ENCODE measurements at regions not wholly inside any gene's neighbourhood (a gene's known extent, or its start where the extent isn't known, plus 50 kb on each side); places are given as distances from the start of the nearest gene placed in this dataset.

DNA sequence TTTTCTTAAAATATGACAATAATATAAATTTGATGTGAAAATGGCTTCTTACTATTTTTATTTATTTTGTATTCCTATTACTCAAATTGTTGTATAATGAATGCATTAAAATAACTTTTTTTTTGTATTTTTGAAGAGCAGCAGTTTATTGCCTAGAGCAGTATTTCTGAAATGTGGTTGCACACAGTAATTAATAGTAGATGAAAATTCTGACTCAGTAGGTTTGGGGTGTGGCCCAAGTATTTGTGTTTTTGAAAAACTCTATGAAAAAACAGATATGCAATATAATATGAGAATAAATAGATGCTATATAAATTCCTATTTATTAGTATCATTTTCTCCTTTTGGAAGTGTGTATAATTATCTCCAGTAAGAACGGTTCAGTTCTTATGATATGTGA lies 2225.3 kb upstream of the C9orf72 start:
- no peak for DNase-seq (ENCODE audit: low read depth in 2 of 2)

GRCh38 chr9:29799227-29799626 lies 2225.9 kb upstream of the C9orf72 start:
- no peak for DNase-seq (ENCODE audit: low read depth in 2 of 2)

GRCh38 chr9:29800821-29801220 lies 2227.5 kb upstream of the C9orf72 start:
- DNase-seq (ENCODE audit: low read depth in 2 of 2) = no peak

- DNase-seq (ENCODE audit: low read depth in 2 of 2) = no peak
Measured at GRCh38 chr9:29802454-29802853, 2229.2 kb upstream of the C9orf72 start.

- DNase-seq (ENCODE audit: low read depth in 2 of 2) = no peak
Measured at GRCh38 chr9:29806937-29807618, 2233.8 kb upstream of the C9orf72 start.

DNA sequence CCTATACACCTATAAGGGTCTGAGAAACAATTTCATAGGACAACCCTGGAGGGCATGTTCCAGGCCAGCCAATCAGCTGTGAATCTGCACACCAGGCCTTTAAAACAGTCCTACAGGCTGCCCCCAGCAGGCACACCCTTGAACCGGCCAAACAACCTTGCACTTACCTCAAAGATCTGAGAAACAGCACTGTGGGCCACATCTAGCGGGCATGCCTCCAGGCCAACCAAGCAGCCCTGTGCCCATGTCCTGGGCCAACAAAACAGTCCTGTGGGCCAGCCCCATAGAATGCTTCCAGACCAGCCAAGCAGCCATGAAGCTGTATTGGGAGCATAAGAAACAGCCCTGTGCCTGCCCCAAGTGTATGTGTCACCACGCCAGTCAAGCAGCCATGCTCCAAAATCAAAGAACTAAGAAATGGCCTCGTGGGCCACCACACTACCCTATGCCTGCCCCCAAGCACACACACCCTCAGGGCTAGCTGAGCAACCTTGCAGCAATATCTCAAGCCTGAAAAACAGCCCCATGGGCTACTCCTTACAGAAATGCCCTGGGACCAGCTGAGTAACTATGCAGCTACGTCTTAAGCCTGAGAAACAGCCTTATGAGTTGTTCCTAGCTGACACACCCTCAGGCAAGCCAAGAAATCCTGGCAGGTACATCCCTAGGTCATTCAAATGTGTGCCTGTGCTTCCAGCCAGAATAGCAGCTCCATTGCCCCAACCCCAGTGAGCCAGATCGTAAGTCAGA lies 2243.8 kb upstream of the C9orf72 start:
- no peak for DNase-seq (ENCODE audit: low read depth in 2 of 2)

GRCh38 chr9:29822458-29822857 lies 2249.2 kb upstream of the C9orf72 start:
- DNase-seq (ENCODE audit: low read depth in 2 of 2) = no peak

DNA sequence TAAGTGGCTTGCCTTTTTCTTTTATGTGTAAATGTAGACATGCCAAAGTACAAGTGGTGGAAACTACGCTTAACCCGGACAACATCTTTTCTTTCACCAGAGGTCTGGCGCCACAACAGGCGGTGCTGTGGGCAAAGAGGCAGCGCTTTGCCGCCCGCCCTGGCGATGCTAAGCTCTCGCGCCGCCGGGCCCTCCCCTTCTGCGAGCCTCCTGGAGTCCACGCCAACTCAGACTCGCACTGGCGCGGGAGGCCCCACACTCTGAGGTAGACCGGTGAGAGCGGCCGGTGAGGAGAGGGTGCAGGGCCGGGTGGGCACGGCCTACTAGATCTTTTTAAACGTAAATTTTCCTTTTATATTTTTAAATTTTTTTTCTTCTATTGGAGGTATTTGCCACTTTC lies 2253.1 kb upstream of the C9orf72 start:
- DNase-seq (ENCODE audit: low read depth in 2 of 2) = no peak

DNA sequence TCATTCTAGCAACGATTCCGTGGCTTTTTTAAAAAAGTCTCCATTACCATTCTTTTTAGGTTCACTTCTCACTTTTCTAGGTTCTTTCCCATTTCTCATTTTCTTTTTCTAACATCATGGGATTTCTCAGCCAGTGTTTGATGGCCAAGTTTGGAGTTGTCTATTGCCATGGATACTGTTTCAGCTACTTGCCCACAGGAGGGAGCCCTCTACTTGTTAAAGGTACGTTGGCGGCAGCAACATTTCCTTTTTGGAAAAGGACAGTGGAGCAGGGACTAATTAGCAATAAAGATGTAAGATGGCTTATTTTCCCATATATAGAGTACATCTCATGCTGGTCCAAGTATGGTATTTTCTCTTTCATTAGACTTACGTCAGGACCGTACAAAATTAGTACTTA lies 2257.5 kb upstream of the C9orf72 start:
- DNase-seq (ENCODE audit: low read depth in 2 of 2) = peak in 1 of 2 experiments; percentile 3

- DNase-seq (ENCODE audit: low read depth in 2 of 2) = no peak
Measured at GRCh38 chr9:29838491-29839020, 2265.3 kb upstream of the C9orf72 start.

DNA sequence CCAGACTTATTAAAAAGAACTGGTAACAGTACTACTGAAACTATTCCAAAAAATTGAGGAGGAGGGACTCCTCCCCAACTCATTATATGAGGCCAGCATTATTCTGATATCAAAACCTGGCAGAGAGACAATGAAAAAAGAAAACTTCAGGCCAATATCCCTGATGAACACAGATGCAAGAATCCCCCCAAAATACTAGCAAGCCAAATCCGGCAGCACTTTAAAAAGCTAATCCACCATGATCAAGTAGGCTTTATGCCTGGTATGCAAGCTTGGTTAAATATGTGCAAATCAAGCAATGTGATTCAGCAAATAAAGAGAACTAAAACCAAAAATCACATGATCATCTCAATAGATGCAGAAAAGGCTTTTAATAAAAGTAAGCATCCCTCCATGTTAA lies 2271.0 kb upstream of the C9orf72 start:
- no peak for DNase-seq (ENCODE audit: low read depth in 2 of 2)

DNA sequence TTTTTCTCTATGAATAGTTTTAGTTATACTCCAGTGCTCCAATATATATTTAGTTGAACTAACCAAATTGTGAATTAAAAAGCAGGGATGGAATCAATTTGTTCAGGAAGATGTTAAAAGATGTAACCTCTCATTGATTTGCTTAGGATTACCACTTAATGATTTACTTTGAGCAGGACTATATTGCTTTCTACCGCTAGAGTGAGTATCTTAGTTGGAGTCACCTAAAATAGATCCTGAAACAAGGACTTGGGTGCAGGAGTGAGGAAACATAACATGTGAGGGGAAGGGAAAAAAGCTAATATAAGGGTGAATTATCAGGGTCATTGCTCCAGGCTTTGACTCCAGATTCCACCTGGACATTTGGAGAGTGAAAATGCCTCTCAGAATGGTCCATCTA lies 2277.4 kb upstream of the C9orf72 start:
- DNase-seq (ENCODE audit: low read depth in 2 of 2) = no peak

DNA sequence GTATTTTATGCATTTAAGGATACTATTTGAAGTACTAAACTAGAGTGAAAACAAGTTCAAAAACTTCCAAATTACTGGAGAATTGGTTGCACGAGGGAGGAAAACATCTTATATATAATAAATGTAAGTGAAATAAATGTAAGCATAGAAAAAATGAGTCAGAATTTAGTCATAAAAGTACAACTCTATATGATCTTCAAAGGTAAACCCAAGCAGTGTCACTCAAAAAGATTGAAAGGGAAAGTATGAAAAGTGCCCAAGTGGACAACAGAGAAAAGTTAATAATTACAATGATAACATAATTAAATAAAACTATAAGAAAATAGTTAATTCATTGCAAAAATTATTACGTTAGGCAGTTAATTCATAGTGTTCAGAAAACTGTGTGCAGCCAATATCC lies 2288.5 kb upstream of the C9orf72 start:
- no peak for DNase-seq (ENCODE audit: low read depth in 2 of 2)

- no peak for DNase-seq (ENCODE audit: low read depth in 2 of 2)
Measured at GRCh38 chr9:29865764-29866313, 2292.6 kb upstream of the C9orf72 start.

DNA sequence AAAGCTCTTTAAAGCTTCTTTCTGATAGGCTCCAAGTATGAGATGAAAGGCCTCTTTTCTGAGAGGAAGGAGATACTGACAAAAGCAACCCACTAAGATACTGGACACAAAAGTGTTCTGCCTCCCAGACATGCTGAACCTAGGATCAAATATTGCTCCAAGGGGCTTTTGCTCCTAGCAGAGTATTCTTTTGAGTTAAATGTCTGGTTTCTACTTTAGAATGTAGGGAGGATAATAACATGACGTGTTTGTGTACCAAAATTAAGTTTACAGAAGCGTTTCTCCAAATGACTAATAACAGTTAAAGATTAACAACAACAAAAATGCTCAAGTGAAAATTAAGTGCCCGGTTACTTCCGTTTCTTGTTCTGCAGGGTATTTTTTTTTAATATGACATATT lies 2293.3 kb upstream of the C9orf72 start:
- DNase-seq (ENCODE audit: low read depth in 2 of 2) = no peak

DNA sequence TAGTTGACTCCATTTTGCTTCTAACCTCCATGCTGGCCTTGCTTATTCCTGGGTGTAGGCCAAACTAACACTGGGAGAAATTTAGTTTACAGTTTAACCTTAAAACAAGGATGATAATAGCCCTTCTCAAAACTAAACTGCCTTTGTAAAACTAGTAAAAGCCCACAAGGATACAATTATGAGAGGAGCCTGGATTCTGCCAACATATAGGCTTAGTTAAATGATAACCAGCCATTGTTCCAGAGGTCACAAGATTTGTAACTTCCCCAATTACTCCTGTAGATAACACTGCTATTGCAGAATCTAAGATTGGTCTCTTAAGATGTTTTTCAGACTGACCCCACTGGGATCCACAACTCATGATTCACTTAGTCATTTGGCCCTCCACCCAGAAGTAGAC lies 2300.3 kb upstream of the C9orf72 start:
- DNase-seq (ENCODE audit: low read depth in 2 of 2) = no peak

GRCh38 chr9:29875547-29875946 lies 2302.3 kb upstream of the C9orf72 start:
- no peak for DNase-seq (ENCODE audit: low read depth in 2 of 2)

GRCh38 chr9:29882767-29883166 lies 2309.5 kb upstream of the C9orf72 start:
- no peak for DNase-seq (ENCODE audit: low read depth in 2 of 2)

DNA sequence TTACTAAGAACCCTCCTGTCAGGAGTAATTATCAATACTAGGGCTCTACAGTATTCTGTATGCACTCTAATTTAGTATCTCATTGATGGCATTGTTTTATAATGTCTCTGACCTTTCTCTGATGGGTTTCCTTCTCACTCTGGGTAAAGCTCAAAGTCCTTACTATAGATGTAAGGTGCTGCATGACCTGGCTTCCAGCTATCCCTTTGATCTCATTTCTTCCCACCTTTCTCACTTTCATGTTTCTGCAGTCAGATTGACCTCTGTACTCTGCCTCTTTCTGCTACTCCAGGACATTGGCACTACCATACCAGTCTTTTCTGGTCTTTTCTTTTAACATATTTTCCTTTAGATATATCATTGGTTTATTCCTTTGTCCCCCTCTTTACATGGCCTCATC lies 2332.8 kb upstream of the C9orf72 start:
- no peak for DNase-seq (ENCODE audit: low read depth in 2 of 2)

- DNase-seq (ENCODE audit: low read depth in 2 of 2) = no peak
Measured at GRCh38 chr9:29928072-29928471, 2354.8 kb upstream of the C9orf72 start.

- DNase-seq (ENCODE audit: low read depth in 2 of 2) = no peak
Measured at GRCh38 chr9:29939559-29939958, 2366.3 kb upstream of the C9orf72 start.

DNA sequence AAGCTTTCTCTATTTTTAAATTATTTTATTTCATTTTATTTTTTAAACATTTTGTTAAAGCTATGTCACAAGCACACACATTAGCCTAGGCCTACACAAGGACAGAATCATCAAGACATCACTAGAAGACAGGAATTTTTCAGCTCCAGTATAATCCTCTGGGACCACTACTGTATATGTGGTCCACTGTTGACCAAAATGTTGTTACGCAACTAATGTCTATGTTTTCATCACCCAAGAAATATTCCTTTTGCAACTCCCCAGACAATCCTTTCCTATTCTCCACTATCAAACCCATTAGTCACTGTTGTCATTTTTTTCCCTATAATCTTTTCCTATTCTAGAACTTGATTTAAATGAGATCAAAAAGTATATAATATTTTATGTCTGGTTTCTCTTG lies 2371.7 kb upstream of the C9orf72 start:
- no peak for DNase-seq (ENCODE audit: low read depth in 2 of 2)

DNA sequence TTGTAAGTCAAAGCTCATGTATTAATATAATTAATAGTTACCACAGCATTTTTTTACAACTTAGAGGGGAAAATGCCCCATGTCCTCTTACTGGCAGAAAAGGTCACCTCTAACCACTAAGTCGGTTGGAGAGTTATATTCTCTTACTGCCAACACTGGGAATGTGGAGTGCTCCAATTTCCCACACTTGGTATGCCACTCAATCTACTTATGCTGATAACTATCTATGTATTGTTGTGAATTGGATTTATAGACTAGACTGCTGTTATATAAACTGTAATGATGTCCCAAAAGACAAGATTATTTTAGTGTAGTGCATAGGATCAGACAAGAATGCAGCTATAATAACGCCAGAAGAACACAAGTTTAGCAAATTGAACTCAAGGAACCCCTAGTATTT lies 2385.2 kb upstream of the C9orf72 start:
- no peak for DNase-seq (ENCODE audit: low read depth in 2 of 2)
